ENCODE measurements at regions not wholly inside any gene's neighbourhood (a gene's known extent, or its start where the extent isn't known, plus 50 kb on each side); places are given as distances from the start of the nearest gene placed in this dataset.

DNA sequence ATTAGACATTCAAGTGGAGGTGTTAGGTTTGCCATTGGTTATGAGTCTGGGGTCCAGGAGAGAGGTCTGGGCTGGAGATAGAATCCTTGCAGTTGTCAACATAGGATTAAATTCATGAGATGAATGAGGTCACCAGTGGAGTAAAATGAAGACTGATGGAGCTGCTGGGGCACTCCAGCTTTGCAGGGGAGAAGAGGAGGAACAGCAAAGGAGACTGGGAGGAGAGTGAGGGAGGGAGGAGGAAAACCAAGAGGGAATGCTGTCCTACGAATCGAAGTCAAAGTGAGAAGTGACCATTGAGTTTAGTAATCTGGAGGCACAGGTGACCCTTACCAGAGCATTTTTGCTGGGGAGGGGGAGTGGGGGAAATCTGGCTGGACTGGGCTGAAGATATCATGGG lies 178.2 kb upstream of the NR3C1 start:
- no peak for DNase-seq

DNA sequence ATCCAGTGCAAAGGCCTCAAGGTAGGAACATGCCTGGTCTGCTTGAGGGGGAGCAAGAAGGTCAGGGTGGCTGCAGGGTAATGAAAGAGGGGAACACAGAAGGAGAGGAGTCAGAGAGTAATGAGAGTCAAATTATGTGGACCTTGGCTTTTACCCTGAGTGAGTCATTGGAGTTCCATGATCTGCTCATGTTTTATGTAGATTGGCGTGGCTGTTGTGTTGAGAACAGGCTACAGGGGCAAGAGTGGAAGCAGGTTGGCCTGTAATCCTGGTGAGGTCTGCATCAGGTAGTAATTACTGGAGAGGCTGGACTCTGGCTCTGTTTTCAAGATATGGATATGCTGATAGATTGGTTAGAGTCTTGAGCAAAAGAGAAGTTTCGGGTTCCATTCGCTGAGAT lies 177.7 kb upstream of the NR3C1 start:
- no peak for DNase-seq

GRCh38 chr5:143576711-143577484 lies 173.4 kb upstream of the NR3C1 start:
- no peak for DNase-seq

- DNase-seq: no peak
These were observed 171.8 kb upstream of the NR3C1 start for GRCh38 chr5:143575286-143575685.

DNA sequence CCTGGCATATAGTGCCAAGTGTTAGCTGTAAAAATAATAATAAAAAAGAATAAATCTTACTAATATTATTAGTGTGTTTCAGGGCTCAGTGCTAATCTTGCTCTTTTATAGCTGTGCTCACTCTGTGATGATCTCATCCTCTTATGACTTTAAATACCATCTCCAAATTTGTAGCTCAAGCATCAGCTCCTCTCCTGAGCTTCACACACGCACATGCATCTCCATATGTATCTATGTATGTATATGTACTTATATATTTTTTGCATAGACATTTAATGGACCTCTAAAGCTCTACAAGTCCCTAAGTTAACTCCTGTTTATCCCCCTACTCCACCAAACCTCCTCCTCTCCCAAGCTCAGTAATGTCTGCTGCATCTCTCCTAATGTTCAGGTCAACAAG lies 170.8 kb upstream of the NR3C1 start:
- no peak for DNase-seq

GRCh38 chr5:143573568-143574170 lies 170.2 kb upstream of the NR3C1 start:
- DNase-seq: no peak

DNA sequence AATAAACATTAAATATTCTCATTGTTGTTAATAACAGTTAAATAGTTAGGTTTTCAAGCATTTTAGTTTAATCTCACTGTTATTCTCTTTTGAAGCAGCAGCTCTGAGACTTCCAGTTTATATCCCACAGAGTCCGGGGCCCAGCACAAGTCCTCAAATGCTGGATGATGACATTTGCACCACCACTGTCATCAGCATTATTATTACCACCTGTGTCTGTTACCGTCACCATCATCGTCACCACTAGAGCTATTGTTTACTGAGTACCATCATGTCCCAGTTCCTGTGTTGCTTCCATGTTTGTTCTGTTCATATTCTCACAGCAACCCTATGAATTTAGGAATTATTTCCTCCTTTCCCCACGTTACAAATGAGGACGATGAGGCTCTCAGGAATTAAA lies 169.2 kb upstream of the NR3C1 start:
- DNase-seq: no peak

GRCh38 chr5:143571642-143572624 lies 168.4 kb upstream of the NR3C1 start:
- DNase-seq: no peak

DNA sequence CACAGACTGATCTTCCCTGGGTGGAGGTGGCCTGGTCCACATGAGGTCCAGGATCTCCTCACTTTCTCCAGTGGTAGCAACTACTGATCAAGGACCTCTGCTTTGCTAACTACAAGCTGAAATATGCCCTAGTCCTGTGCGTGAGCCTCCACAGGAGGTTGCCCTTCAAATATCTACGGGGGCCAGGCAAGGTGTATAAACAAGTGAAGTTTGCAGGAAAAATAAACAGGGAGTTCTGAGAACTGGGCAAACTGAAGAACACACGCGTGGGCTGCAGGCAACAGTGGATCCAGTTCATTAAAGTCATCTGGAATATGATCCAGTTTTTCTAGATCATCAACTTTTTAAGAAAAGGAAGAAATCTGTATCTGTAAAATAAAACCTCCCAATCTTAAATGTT lies 167.5 kb upstream of the NR3C1 start:
- no peak for DNase-seq

DNA sequence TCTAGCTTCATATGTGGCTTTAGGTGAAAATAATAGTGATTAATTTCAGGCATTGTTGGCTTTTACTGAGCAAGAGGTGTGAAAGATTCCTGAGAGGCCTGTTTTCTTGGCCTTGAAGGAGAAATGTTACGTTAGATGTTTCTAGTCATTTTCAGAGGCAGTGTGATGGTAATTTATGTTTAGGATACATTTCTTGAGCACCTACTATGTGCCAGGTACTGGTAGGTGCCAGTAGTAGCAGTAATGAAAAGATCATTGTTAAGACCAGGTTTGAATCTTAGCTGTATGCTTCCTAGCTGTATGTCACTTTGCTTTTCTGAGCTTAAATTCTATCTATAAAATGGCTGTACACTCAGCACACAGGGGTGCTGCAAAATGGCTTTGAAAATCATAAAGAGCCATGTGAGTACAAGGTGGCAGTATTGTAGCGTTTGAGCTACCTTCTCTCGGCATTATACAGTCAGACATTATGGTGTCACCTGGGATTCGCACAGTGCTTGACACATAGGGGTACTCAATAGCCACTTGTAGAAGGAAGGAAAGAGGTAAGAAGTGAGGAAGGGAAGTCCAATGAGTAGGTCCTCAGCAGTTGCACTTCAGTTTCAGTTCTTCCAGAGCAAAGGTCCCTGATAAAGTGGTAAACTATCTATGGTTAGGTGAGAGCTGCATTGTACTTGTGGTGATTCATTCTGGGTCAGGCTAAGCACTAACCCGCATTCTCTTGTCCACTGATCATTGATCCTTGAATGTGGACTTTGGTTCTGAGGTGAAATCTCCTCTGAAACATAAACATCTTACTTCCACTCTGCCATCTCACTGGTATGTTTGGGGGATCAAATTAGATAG lies 166.5 kb upstream of the NR3C1 start:
- DNase-seq: no peak

DNA sequence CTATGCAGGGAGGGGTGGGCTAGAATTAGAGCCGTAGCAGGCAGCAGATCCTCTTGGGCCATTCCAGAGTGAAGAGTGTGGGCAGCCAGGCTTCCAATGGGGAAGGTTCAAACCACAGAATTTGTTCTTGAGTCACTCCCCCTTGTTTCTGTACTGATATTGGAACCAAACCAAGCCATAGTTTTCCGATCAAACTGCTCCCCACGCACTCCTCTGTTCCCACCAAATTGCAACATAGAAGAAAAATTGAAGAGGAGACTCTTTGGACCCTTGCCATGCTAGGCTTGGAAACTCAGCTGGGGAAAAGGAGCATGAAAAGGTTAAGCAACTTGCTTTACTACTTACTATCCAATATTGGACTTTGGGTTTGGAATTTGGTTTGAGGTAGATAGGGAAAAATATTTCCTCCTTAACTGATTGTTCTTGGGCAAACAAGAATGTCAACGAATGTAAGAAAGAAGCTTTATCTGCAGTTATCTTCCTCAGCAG lies 165.8 kb upstream of the NR3C1 start:
- DNase-seq: no peak

- DNase-seq: no peak
These were observed 164.4 kb upstream of the NR3C1 start for GRCh38 chr5:143567583-143568504.

DNA sequence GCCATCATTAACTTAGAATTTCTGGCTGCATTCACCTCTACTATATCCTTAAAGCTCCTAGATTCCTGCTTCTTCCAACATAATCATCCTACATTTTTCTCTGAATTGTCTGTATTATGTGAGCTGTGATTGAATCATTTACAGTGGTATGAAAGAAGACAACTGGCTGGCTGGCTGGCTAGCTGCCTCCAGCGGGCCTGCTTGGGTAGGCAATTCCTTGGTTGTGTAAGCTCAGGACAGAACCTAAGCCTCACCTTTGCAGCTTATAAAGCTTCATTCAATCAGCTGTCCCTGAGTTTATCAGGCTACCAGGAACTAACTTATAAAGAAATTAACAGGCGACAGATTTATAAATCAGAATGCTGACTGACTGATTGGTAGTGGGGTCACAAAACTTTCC lies 162.7 kb upstream of the NR3C1 start:
- no peak for DNase-seq

- DNase-seq: no peak
These were observed 160.9 kb upstream of the NR3C1 start for GRCh38 chr5:143564417-143564816.

GRCh38 chr5:143562935-143563334 lies 159.4 kb upstream of the NR3C1 start:
- no peak for DNase-seq

GRCh38 chr5:143561219-143561618 lies 157.7 kb upstream of the NR3C1 start:
- DNase-seq: no peak

DNA sequence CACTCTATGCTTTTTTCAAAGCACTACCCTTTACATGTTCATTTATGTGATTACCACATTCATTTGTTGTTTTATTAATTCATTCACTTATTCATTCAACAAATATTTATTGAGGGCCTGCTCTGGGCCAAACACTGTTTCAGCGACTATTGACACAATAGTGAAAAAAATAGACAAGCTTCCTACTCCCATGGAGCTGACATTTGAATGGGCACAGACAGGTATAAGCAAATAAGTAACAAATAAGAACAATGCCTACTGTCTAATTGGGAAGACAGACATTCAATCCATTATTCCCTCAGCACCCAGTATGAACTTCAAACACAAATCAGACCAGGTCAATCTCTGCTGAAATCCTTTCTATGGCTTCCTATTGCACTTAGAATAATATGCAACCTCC lies 156.9 kb upstream of the NR3C1 start:
- no peak for DNase-seq

DNA sequence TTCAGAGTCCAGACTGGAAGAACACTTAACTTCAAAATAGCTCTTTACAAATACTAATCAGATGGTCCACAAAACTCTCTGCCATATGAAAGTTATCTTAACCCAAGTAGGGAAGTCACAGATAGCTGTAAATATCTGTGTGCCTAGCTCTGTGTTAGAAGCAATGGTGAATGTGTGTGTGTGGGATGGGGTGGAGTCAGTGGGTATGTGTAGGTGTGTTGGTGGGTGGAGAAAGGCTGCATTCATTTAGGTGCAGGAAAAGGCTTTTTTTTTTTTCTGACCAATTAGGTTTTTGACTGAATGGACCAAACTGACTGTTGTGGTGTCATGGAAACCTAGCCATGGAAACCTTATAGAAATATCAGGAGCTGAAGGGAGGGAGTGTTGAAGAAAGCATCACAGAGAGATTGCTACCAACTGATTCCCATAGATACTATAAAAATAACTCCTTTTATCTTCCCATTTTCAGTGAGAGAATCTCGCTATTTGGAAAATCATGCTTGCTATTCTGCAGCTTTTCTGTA lies 156.2 kb upstream of the NR3C1 start:
- no peak for DNase-seq

- DNase-seq: no peak
These were observed 154.6 kb upstream of the NR3C1 start for GRCh38 chr5:143558048-143558447.

GRCh38 chr5:143557061-143557818 lies 153.8 kb upstream of the NR3C1 start:
- DNase-seq: no peak
